GM23338 (cell line): ENCODE measurements at regions not wholly inside any gene's neighbourhood (a gene's known extent, or its start where the extent isn't known, plus 50 kb on each side); places are given as distances from the start of the nearest gene placed in this dataset.

Experiments
- ATAC-seq: fragments of 200-7000 bp; cut with Tn5 transposase; 3 replicates; pipeline ENCODE4 v1.9.1; 2020
- DNase-seq: peaks from one replicate; pipeline ENCODE4 v3.0.0-alpha.2; 2015; ENCODE audit warnings: low spot score
- H2AFZ ChIP-seq: fragments of 200-600 bp; sonication (generic); 2 replicates; pipeline ENCODE4 v1.8.0; 2016; ENCODE audit warnings: antibody characterized with exemption, mild to moderate bottlenecking, moderate library complexity
- H3F3A ChIP-seq: fragments of 200-600 bp; sonication (generic); replicated peaks from 2 replicates; pipeline ENCODE4 v1.8.0; 2017; ENCODE audit warnings: antibody characterized with exemption, mixed run types, low read depth
- H3K27ac ChIP-seq: fragments of 200-600 bp; sonication (generic); 2 replicates; pipeline ENCODE4 v1.6.1; 2016; ENCODE audit warnings: low read depth
- H3K27me3 ChIP-seq: fragments of 200-600 bp; sonication (generic); 2 replicates; pipeline ENCODE4 v1.8.0; 2016; ENCODE audit warnings: mild to moderate bottlenecking, mixed run types, moderate library complexity; ENCODE audit not compliant: insufficient read depth
- H3K36me3 ChIP-seq: fragments of 200-600 bp; sonication (generic); 2 replicates; pipeline ENCODE4 v1.8.0; 2016; ENCODE audit warnings: mild to moderate bottlenecking; ENCODE audit not compliant: insufficient read depth
- H3K4me1 ChIP-seq: fragments of 200-600 bp; sonication (generic); 2 replicates; pipeline ENCODE4 v1.8.0; 2016; ENCODE audit warnings: mild to moderate bottlenecking, moderate library complexity; ENCODE audit not compliant: insufficient read depth
- H3K4me2 ChIP-seq: fragments of 200-600 bp; sonication (generic); 2 replicates; pipeline ENCODE4 v1.7.1; 2017; ENCODE audit warnings: mixed run types
- H3K4me3 ChIP-seq: fragments of 200-600 bp; sonication (generic); 2 replicates; pipeline ENCODE4 v1.6.1; 2016; ENCODE audit warnings: mixed run types
- H3K79me2 ChIP-seq: fragments of 200-600 bp; sonication (generic); replicated peaks from 2 replicates; pipeline ENCODE4 v1.8.0; 2017; ENCODE audit warnings: mild to moderate bottlenecking; ENCODE audit not compliant: insufficient read depth
- H3K9me2 ChIP-seq: fragments of 200-600 bp; sonication (generic); 2 replicates; pipeline ENCODE4 v1.8.0; 2017; ENCODE audit not compliant: insufficient read depth
- H4K20me1 ChIP-seq: fragments of 200-600 bp; sonication (generic); replicated peaks from 2 replicates; pipeline ENCODE4 v1.8.0; 2017; ENCODE audit warnings: mild to moderate bottlenecking; ENCODE audit not compliant: insufficient read depth
- H3K27ac Mint-ChIP-seq: 2 replicates; pipeline ENCODE4 v1.8.0; 2020; ENCODE audit warnings: inconsistent platforms, mild to moderate bottlenecking, moderate library complexity, mixed read lengths
- H3K27me3 Mint-ChIP-seq: 3 replicates; pipeline ENCODE4 v1.8.0; 2022; ENCODE audit warnings: low read depth, mild to moderate bottlenecking, moderate library complexity, mixed read lengths, inconsistent platforms; ENCODE audit not compliant: insufficient read depth, poor library complexity
- H3K36me3 Mint-ChIP-seq: 3 replicates; pipeline ENCODE4 v1.8.0; 2021; ENCODE audit warnings: low read depth, mild to moderate bottlenecking, inconsistent platforms, moderate library complexity, mixed read lengths
- H3K4me1 Mint-ChIP-seq: 3 replicates; pipeline ENCODE4 v1.8.0; 2020; ENCODE audit warnings: mild to moderate bottlenecking, inconsistent platforms, mixed read lengths
- H3K4me3 Mint-ChIP-seq: 3 replicates; pipeline ENCODE4 v1.8.0; 2021; ENCODE audit warnings: moderate library complexity, mild to moderate bottlenecking, inconsistent platforms, mixed read lengths
- H3K9me3 Mint-ChIP-seq: 3 replicates; pipeline ENCODE4 v1.8.0; 2020; ENCODE audit warnings: moderate library complexity, mild to moderate bottlenecking, inconsistent platforms, mixed read lengths
- CREB1 ChIP-seq: fragments of 250-450 bp; sonication (Bioruptor Pico); IDR thresholded peaks from 2 replicates; pipeline ENCODE4 v1.5.0; 2020; ENCODE audit warnings: low read depth, mild to moderate bottlenecking, moderate library complexity
- EZH2 ChIP-seq: fragments of 200-600 bp; sonication (generic); IDR thresholded peaks from one replicate; pipeline ENCODE4 v1.8.0; 2017; ENCODE audit warnings: antibody characterized with exemption, mild to moderate bottlenecking, low read depth; ENCODE audit not compliant: unreplicated experiment
- EZH2phosphoT487 ChIP-seq: fragments of 200-600 bp; sonication (generic); IDR thresholded peaks from one replicate; pipeline ENCODE4 v1.8.1; 2018; ENCODE audit warnings: antibody characterized with exemption; ENCODE audit not compliant: unreplicated experiment
- NANOG ChIP-seq: IDR thresholded peaks from 2 replicates; pipeline ENCODE4 v1.6.1; 2016; ENCODE audit warnings: antibody characterized with exemption, borderline replicate concordance
- POLR2AphosphoS5 ChIP-seq: IDR thresholded peaks from 2 replicates; pipeline ENCODE4 v1.6.1; 2016; ENCODE audit warnings: antibody characterized with exemption, low read depth
- REST ChIP-seq: IDR thresholded peaks from one replicate; pipeline ENCODE4 v1.6.1; 2018; ENCODE audit warnings: antibody characterized with exemption; ENCODE audit not compliant: unreplicated experiment
- STAT1 ChIP-seq: IDR thresholded peaks from one replicate; pipeline ENCODE4 v1.6.1; 2016; ENCODE audit warnings: antibody characterized with exemption; ENCODE audit not compliant: unreplicated experiment
- ZNF114 ChIP-seq: fragments of 250-450 bp; sonication (Bioruptor Pico); IDR thresholded peaks from 2 replicates; pipeline ENCODE4 v1.5.0; 2020; ENCODE audit warnings: mild to moderate bottlenecking, moderate library complexity
- TF ChIP-seq, protein P1 (sequence below): IDR thresholded peaks from 2 replicates; pipeline ENCODE4 v1.6.1; 2016; ENCODE audit warnings: antibody characterized with exemption
- TF ChIP-seq, protein P2 (sequence below), 2 experiments: fragments of 200-600 bp in 1 of 2; sonication (generic) in 1 of 2; conservative IDR thresholded peaks; 2 replicates each; pipeline versions ENCODE4 v1.5.1 to v1.6.1; 2016 to 2017; ENCODE audit warnings: antibody characterized with exemption in 2 of 2, low read depth in 2 of 2, mild to moderate bottlenecking in 2 of 2, moderate library complexity in 1 of 2

DNA sequence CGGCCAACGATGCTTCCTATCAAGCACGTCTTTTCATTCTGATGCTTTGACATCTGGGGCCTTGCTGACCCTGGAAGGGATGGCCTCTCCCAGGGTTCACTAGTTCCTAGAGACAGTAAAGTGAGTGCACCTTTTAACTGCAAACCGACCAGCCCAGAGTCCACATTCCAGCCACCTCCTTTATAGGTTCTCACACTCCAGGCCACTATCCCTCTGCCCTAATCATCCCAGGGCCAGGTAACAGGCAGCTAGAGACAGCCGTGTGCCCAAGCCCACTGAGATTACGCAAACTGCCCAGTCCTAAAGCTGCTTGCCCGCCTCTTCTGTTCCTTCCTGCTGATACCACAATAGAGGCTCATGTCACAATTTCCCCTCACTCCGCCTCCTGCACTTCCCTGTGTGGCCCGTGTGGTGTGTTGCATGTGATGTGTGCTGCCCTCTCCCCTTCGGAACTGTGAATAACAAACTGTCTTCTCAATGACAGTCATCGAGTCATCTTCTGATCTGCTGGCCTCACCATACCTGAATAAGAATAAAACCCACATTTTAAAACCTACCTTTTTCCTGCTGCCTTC is 123.7 kb upstream of the EXOC2 start (continued):
- TF ChIP-seq, protein P1, sequence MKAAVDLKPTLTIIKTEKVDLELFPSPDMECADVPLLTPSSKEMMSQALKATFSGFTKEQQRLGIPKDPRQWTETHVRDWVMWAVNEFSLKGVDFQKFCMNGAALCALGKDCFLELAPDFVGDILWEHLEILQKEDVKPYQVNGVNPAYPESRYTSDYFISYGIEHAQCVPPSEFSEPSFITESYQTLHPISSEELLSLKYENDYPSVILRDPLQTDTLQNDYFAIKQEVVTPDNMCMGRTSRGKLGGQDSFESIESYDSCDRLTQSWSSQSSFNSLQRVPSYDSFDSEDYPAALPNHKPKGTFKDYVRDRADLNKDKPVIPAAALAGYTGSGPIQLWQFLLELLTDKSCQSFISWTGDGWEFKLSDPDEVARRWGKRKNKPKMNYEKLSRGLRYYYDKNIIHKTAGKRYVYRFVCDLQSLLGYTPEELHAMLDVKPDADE: no peak
- TF ChIP-seq ZNF114 (CRISPR knock-in tag) (no peak), EZH2phosphoT487 (no peak), EZH2 (no peak), POLR2AphosphoS5 (no peak), STAT1 (no peak), CREB1 (CRISPR knock-in tag) (no peak), REST (no peak), NANOG (no peak)
- TF ChIP-seq, protein P2, sequence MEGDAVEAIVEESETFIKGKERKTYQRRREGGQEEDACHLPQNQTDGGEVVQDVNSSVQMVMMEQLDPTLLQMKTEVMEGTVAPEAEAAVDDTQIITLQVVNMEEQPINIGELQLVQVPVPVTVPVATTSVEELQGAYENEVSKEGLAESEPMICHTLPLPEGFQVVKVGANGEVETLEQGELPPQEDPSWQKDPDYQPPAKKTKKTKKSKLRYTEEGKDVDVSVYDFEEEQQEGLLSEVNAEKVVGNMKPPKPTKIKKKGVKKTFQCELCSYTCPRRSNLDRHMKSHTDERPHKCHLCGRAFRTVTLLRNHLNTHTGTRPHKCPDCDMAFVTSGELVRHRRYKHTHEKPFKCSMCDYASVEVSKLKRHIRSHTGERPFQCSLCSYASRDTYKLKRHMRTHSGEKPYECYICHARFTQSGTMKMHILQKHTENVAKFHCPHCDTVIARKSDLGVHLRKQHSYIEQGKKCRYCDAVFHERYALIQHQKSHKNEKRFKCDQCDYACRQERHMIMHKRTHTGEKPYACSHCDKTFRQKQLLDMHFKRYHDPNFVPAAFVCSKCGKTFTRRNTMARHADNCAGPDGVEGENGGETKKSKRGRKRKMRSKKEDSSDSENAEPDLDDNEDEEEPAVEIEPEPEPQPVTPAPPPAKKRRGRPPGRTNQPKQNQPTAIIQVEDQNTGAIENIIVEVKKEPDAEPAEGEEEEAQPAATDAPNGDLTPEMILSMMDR (conservative IDR thresholded peaks at IDR 0.05; ENCODE audit: low read depth in 2 of 2): no peak

- H3F3A ChIP-seq: no peaks in the 10 kb centered on the region
- Mint-ChIP-seq H3K9me3 (no peaks in the 10 kb centered on the region), H3K36me3 (no peaks in the 10 kb centered on the region), H3K4me3 (no peak overlapping the region), H3K27ac (no peak overlapping the region), H3K4me1 (no peaks in the 10 kb centered on the region; the same call in 2 of the 3 replicates), H3K27me3 (peaks cover 2% of the 10 kb centered on the region)
- H3K4me2 ChIP-seq: no peak overlapping the region
- no peaks in the 10 kb centered on the region for H3K36me3 ChIP-seq
- no peak overlapping the region for H3K4me3 ChIP-seq
- H3K4me1 ChIP-seq: no peaks in the 10 kb centered on the region
- H3K9me2 ChIP-seq: no peaks in the 10 kb centered on the region
- ATAC-seq: peak; percentile 84
- H3K27me3 ChIP-seq: no peaks in the 10 kb centered on the region
- H3K79me2 ChIP-seq: no peaks in the 10 kb centered on the region
- DNase-seq: no peak
- TF ChIP-seq CREB1 (CRISPR knock-in tag) (no peak), POLR2AphosphoS5 (no peak)
- TF ChIP-seq, protein P2 (conservative IDR thresholded peaks at IDR 0.05; ENCODE audit: low read depth in 2 of 2): peak; percentile 37 to 44; a peak in 3 of 4 replicates
- no peaks in the 10 kb centered on the region for H4K20me1 ChIP-seq
- no peak overlapping the region for H2AFZ ChIP-seq
- no peak overlapping the region for H3K27ac ChIP-seq
Observed at GRCh38 chr6:815348-815738, 122.4 kb upstream of the EXOC2 start.
